ENCODE measurements at regions not wholly inside any gene's neighbourhood (a gene's known extent, or its start where the extent isn't known, plus 50 kb on each side); places are given as distances from the start of the nearest gene placed in this dataset.

DNA sequence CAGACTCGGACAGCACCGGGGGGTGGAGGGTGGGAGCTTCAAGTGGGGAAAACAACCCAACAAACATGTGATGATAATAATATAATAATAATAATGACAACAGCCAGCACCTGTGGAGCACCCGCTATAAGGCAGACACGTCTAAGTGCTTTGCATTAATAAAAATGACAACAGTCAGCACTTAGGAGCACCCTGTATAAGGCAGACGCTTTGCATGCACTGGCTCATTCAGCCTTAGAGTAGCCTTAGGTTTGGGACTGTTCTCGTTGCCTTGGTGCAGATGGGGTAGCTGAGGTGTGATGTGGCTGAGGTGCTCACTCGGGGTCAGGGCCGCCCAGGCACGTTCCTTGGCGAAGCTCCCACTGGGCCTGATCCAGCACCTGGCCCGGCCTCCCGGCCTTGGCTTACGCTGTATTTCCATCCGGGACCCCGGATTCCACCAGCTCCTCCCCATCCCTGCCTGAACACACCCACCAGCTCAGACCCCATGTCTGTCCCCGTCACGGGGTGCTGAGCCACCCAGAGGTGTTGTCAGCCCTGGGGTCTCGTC lies 144.0 kb upstream of the CIBAR2 start:
- no peak for DNase-seq (ENCODE audit: low read depth in 3 of 3)

GRCh38 chr16:85257483-85257882 lies 145.2 kb upstream of the CIBAR2 start:
- no peak for DNase-seq (ENCODE audit: low read depth in 3 of 3)

GRCh38 chr16:85258166-85258565 lies 145.9 kb upstream of the CIBAR2 start:
- DNase-seq (ENCODE audit: low read depth in 3 of 3) = no peak

GRCh38 chr16:85258629-85259028 lies 146.4 kb upstream of the CIBAR2 start:
- no peak for DNase-seq (ENCODE audit: low read depth in 3 of 3)

GRCh38 chr16:85259115-85259831 lies 147.0 kb upstream of the CIBAR2 start:
- no peak for DNase-seq (ENCODE audit: low read depth in 3 of 3)

DNA sequence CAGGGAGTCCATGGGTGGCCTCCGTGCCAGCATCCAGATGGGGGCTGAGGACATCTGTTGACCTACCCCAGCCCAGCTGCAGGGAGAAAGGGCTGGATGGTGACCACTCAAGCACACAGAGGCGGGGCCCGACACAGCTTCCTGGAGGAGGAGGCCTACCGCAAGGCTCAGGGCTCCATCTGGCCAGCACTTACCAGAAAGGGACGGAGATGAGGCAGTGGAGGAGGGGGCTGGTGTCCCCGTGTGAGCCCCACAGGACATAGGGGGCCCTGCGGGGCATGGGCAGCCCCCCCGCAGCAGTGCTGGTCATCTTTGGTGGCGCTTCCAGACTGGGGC lies 147.5 kb upstream of the CIBAR2 start:
- DNase-seq (ENCODE audit: low read depth in 3 of 3) = no peak

DNA sequence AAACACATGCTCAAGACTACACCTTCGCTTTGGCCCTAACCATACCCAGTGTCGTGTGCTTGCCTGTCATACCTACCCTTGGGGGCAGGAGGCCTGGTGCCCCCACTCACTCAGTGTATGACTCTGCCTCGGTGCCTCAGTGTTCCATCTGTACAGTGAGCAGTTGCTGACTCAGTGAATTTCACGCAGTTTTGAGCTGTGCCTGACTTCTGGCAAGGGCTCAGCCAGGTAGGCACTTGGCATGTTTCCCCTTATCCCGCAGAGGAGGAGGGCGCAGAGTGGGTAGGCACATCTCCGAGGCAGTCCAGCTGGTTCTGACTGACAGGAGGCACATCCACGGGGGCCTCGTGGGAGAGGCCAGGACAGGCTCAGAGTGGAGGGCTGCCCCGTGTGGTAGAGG lies 148.9 kb upstream of the CIBAR2 start:
- no peak for DNase-seq (ENCODE audit: low read depth in 3 of 3)

GRCh38 chr16:85261657-85262557 lies 149.6 kb upstream of the CIBAR2 start:
- DNase-seq (ENCODE audit: low read depth in 3 of 3) = no peak

DNA sequence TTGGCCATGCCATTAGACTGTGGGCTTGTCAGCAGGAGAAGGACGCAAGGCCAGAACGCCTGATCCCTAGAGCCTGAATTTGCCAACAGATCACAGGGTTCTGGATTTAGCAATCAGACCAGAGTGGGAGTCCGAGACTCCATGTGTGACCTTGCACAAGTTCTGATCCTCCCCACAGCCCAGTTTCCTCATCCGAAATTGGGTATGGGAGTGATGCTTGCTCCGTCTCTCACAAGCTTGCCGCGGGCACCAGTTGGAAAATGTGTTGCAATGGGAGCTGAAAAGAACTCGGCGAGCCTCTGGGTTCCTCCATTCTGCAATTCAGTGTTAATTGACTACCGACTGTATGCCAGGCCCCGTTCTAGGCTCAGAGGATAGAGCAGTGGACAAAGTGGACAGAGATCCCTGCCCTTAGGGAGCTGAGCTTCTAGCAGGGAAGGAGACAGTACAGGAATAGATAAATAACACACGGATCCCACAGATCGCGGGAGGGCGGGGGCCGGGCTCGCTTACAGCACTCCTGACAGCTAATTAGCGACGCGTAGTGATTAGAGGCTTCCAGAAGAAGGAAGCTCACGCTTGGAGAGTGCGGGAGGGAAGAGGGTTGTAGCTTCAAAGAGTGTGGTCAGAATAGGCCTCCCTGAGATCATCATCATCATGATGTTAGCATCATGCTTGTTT lies 150.4 kb upstream of the CIBAR2 start:
- no peak for DNase-seq (ENCODE audit: low read depth in 3 of 3)

- no peak for DNase-seq (ENCODE audit: low read depth in 3 of 3)
These were observed 150.9 kb upstream of the CIBAR2 start for GRCh38 chr16:85263239-85263585.

DNA sequence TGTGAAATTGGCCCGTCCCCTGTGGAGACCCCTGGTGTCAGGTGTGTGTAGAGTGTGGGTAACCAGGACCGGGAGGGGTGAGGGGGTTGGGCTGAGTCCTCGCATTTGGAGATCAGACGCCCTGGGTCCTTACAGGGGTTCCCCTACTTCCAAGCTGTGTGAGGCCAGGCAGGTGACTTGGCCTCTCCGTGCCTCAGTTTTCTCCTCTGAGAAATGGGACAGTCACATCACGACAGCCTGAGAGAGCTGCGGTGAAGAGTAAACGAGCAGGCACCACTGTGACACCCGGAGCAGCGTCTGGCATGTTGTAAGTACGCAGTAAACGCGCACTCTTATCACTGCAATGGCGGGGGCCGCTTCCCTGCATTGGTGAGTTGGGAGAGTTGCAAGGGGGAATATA lies 152.5 kb upstream of the CIBAR2 start:
- DNase-seq (ENCODE audit: low read depth in 3 of 3) = no peak

GRCh38 chr16:85265161-85265784 lies 153.0 kb upstream of the CIBAR2 start:
- DNase-seq (ENCODE audit: low read depth in 3 of 3) = no peak

GRCh38 chr16:85265810-85266209 lies 153.5 kb upstream of the CIBAR2 start:
- no peak for DNase-seq (ENCODE audit: low read depth in 3 of 3)

- DNase-seq (ENCODE audit: low read depth in 3 of 3) = no peak
These were observed 154.6 kb upstream of the CIBAR2 start for GRCh38 chr16:85266857-85267256.

DNA sequence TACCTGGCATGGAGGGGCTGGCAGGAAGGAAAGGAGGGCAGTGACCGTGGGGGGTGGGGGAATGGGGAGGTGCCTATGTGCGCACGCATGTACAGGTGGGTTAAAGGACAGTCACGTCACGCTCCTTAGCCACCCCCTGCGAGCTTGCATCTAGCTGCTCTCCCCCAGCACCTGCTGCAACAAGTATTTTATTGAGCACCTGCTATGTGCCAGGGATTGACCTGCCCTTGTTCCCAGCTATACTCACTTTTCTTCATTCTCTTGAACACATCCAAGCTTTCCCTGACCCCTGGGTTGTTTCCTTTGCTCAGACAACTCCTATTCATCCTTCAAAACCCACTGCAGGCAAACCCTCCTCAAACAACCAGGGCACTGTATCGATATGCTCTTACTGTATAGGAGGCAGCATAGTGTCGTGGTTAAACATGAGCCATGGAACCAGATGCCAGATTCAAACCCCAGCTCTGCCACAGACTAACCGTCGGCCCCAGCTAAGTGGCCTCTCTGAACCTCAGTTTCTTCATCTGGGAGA lies 155.2 kb upstream of the CIBAR2 start:
- no peak for DNase-seq (ENCODE audit: low read depth in 3 of 3)

GRCh38 chr16:85269165-85269564 lies 156.9 kb upstream of the CIBAR2 start:
- DNase-seq (ENCODE audit: low read depth in 3 of 3) = no peak

GRCh38 chr16:85270374-85270773 lies 158.1 kb upstream of the CIBAR2 start:
- no peak for DNase-seq (ENCODE audit: low read depth in 3 of 3)

GRCh38 chr16:85271198-85271597 lies 158.9 kb upstream of the CIBAR2 start:
- DNase-seq (ENCODE audit: low read depth in 3 of 3) = no peak

DNA sequence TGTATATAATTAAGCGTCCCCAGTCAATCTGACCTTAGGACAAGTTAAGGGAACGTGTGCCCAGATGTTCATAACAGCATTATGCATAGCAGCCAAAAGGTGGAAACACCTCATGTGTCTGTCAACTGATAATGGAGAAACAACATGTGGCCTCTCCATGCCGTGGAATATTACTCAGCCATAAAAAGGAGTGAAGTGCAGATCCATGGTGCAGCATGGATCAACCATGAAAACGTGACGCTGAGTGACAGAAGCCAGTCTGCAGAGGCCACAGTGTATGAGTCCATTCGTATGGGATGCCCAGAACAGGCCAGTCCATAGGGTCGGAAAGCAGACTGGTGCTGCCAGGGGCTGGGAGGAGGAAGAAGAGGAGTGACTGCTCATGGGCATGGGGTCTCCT lies 161.0 kb upstream of the CIBAR2 start:
- no peak for DNase-seq (ENCODE audit: low read depth in 3 of 3)

- DNase-seq (ENCODE audit: low read depth in 3 of 3) = no peak
These were observed 162.2 kb upstream of the CIBAR2 start for GRCh38 chr16:85274501-85274900.

DNA sequence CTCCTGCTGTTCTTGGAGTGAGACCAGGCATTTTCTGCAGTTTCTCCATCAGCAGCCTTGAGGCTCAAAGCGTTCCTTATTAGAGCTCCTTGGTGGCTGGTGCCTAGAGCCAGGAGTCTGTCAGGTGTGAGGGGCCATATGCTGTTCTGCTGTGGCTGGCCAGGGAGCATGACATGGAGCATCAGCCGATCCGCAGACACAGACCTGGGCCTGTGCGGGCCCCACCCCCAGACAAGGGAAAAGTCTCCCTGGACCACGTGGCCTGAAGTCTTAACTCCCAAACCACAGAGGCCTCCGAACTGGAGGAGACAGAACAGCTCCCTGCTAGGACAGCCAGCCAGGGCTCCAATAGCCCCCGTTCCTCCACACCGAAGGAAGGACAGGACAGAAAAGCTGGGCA lies 162.7 kb upstream of the CIBAR2 start:
- DNase-seq (ENCODE audit: low read depth in 3 of 3) = no peak

All from stimulated activated CD4-positive, alpha-beta T cell treated with anti-CD3 and anti-CD28 coated beads, TNF-alpha, amount 100 ng/mL, for 48 hours (primary cell).